SU-DHL-6 (cell line): ENCODE measurements at regions not wholly inside any gene's neighbourhood (a gene's known extent, or its start where the extent isn't known, plus 50 kb on each side); places are given as distances from the start of the nearest gene placed in this dataset.

Experiments used
- CTCF ChIP-seq: fragments of 200-600 bp; sonication (generic); IDR thresholded peaks from one replicate; pipeline ENCODE4 v1.5.1; 2017; ENCODE audit warnings: antibody characterized with exemption, mild to moderate bottlenecking, low read length, moderate library complexity; ENCODE audit not compliant: insufficient read depth, poor library complexity, severe bottlenecking
- EZH2phosphoT487 ChIP-seq: fragments of 200-600 bp; sonication (generic), shearing (Covaris generic); conservative IDR thresholded peaks from 2 replicates; pipeline ENCODE4 v1.6.1; 2018; ENCODE audit warnings: mild to moderate bottlenecking, antibody characterized with exemption, low read length, moderate library complexity, mixed read lengths

- TF ChIP-seq CTCF (no peak), EZH2phosphoT487 (no peak)
These were observed 114.3 kb upstream of the ARL4C start for GRCh38 chr2:234611209-234611608.
